H7 (cell line): ENCODE measurements at regions not wholly inside any gene's neighbourhood (a gene's known extent, or its start where the extent isn't known, plus 50 kb on each side); places are given as distances from the start of the nearest gene placed in this dataset.

ENCODE experiments used
- DNase-seq: peaks from one replicate; pipeline ENCODE4 v3.0.0; 2012
- H3K27me3 ChIP-seq: 2 replicates; pipeline ENCODE4 v1.6.0; 2011; ENCODE audit warnings: mild to moderate bottlenecking, low read length; ENCODE audit not compliant: control insufficient read depth, insufficient read depth
- H3K36me3 ChIP-seq: replicated peaks from 2 replicates; pipeline ENCODE4 v1.5.1; 2011; ENCODE audit warnings: low read length; ENCODE audit not compliant: control insufficient read depth, insufficient read depth
- H3K4me3 ChIP-seq: 2 replicates; pipeline ENCODE4 v1.5.1; 2011; ENCODE audit warnings: low read depth, mild to moderate bottlenecking, control low read depth, low read length, moderate library complexity; ENCODE audit not compliant: insufficient read depth

- no peaks in the 10 kb centered on the region for H3K36me3 ChIP-seq
- DNase-seq: no peak
- no peaks in the 10 kb centered on the region for H3K27me3 ChIP-seq
- no peak overlapping the region for H3K4me3 ChIP-seq
Measured at GRCh38 chr18:70507970-70508369, 219.1 kb downstream of the SOCS6 start.

- Histone ChIP-seq H3K36me3 (no peaks in the 10 kb centered on the region), H3K27me3 (no peaks in the 10 kb centered on the region), H3K4me3 (no peak overlapping the region)
- DNase-seq: no peak
Measured at GRCh38 chr18:70506511-70506910, 217.7 kb downstream of the SOCS6 start.

GRCh38 chr18:70503060-70503459, 214.2 kb downstream of the SOCS6 start:
- H3K27me3 ChIP-seq: no peaks in the 10 kb centered on the region
- no peak for DNase-seq
- no peak overlapping the region for H3K4me3 ChIP-seq
- H3K36me3 ChIP-seq: no peaks in the 10 kb centered on the region

GRCh38 chr18:70501358-70501757, 212.5 kb downstream of the SOCS6 start:
- no peaks in the 10 kb centered on the region for H3K27me3 ChIP-seq
- no peak overlapping the region for H3K4me3 ChIP-seq
- no peak for DNase-seq
- no peaks in the 10 kb centered on the region for H3K36me3 ChIP-seq

DNA sequence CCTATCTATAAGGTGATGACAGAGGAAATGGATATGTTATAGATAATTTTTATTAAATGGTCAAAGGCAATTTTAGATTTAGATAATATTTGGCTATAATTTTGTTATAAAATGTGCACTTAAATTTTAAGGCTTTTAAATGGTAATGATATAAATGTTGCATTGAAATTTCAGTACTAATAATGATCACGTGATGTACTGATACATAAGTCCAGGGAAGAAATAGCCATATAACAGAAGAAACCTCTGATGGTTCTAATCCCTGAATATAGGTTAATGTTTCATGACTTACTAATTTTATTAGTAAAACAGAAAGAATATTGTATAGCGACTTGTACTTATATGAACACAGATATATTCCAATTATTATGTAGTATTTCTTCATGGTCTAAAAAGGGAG, 211.9 kb downstream of the SOCS6 start:
- Histone ChIP-seq H3K36me3 (no peaks in the 10 kb centered on the region), H3K27me3 (no peaks in the 10 kb centered on the region), H3K4me3 (no peak overlapping the region)
- DNase-seq: no peak

- no peak overlapping the region for H3K4me3 ChIP-seq
- H3K27me3 ChIP-seq: no peaks in the 10 kb centered on the region
- DNase-seq: peak; percentile 47
- no peaks in the 10 kb centered on the region for H3K36me3 ChIP-seq
Measured at GRCh38 chr18:70499218-70499691, 210.4 kb downstream of the SOCS6 start.

DNA sequence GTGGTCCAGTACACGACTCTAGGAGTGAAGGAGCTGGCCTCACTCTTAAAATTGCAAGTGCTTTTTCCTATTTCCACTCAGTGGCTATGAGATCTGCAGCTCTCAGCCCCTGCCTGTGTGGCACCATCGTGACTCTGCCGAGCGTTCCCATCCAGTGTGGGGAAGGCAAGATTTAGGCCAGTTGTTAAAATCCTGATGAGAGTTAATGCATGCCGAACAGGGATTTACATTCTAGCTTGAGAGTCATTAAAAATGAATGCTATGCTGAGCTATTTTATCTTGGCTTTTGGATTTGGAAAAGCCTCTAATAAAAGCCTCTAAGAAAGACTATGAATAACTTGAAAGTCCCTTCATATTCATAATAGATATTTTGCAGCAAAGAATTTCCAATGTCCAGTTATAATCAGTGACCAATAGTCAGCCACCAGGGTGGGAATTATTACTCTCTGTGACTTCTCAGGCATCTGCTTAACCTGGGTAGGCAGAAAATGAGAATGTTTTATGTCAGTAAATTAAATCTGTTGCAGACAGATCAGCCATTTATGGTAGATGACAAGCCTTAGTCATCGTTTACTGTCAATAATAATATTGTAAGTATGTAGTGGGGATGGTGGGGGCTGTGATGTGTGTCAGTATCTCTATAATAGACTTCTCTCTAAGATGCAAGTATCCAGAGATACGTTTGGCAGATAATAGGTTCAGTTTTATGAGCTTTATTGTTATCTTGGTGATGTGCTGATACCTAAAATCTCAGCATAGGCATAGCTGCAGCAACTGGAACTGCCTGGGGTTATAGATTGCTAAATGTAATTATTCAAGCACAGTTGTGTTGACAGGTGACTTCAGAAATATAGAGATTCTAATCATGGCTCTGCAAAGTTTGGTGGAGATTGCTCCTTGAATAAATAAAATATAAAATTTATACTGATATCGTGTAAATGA, 207.8 kb downstream of the SOCS6 start:
- Histone ChIP-seq H3K27me3 (no peaks in the 10 kb centered on the region), H3K36me3 (no peaks in the 10 kb centered on the region), H3K4me3 (no peak overlapping the region)
- no peak for DNase-seq

DNA sequence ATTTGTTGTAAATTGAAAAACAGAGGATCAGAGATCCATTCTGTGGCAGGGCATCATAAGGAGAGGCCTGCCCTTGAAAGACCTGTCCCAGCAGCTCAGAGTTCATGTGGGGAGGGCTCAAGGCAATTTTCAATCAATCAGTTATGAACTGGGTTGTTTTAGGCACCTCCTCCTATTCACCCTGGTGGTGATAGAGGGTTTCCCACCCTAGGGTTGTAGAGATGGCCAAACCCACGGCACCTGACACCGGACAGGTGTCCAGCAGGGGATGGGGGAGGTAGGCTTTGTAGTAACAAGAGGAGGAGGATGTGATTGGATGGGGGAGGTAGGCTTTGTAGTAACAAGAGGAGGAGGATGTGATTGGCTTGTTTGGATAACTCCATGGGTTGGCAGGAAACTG, 205.7 kb downstream of the SOCS6 start:
- no peak overlapping the region for H3K4me3 ChIP-seq
- DNase-seq: no peak
- no peaks in the 10 kb centered on the region for H3K27me3 ChIP-seq
- no peaks in the 10 kb centered on the region for H3K36me3 ChIP-seq

- no peaks in the 10 kb centered on the region for H3K27me3 ChIP-seq
- no peak for DNase-seq
- H3K36me3 ChIP-seq: no peaks in the 10 kb centered on the region
- no peak overlapping the region for H3K4me3 ChIP-seq
Measured at GRCh38 chr18:70493461-70493860, 204.6 kb downstream of the SOCS6 start.

DNA sequence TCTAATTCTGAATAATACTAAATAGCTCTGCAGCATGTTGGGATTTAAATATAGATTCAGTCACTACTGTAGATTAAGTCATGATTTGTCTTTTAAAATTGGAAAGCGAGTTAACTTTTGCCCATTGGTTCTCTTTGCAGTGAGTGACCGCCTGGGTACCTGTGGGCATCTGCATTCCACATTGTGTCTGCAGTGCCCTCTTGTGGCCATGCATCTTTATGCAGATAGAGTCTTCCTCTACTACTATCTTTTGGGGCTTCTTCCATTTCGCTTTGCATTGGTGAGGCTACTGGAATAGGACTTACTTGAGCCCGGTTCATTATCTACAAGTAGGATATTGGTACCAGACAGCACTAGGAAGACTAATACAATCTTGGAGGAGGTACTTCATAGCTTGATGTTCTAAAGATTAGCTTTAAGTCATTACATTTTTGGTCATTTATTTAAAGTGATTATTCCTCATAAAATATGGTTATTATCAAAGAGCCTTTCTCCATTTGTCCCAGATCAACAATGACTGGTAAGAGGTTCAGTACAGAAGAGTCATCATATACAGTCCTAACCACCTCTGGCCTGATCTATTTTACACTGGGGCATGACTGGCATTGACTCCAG, 203.0 kb downstream of the SOCS6 start:
- no peaks in the 10 kb centered on the region for H3K36me3 ChIP-seq
- DNase-seq: peak; percentile 71

DNA sequence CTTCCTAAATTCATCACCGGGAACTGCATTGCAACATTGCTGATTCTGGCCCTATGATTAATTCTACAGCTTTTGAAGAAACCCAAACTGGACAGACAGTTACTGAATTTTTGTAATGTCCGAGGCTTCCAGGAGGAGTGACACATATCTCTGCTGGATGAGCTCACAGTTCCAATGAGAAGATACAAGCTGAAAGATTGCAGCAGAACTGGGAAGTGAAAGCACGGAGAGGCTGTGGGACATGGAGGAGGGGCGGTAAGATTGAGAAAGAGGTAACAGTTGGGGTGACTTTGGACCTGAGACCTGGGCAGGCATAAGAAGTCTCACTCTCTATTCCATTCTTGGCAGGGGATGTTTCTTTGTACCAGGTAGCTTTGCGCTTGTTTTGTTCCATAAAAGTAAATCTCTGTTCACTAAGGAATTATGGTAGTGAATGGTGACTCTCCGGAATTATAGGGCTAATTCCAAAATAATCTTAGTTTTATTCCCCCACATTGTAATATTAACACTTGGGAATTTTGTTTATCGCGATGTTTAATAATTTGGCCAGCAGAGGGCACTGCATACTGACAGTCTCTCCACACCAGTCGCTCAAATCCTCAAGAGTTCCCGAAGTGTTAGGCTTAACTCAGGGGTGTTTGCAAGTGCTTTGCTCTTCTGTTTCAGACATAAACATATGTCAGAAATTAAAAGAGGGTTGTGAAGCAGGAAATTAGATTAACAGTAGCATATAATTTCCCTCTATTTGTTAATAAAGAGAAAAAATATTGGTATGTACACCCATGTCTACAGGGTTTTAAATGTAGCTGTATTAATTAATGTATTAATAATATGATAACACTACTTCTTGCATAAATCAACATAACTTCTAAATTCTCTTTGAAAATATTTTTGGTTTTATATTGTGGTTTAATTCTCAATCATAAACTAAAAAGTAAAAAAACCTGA, 201.4 kb downstream of the SOCS6 start:
- H3K4me3 ChIP-seq: no peak overlapping the region
- no peaks in the 10 kb centered on the region for H3K27me3 ChIP-seq
- H3K36me3 ChIP-seq: no peaks in the 10 kb centered on the region
- peak; percentile 41 for DNase-seq

More for the DNA sequence above, 203.0 kb downstream of the SOCS6 start:
- no peaks in the 10 kb centered on the region for H3K27me3 ChIP-seq
- H3K4me3 ChIP-seq: no peak overlapping the region

GRCh38 chr18:70489571-70489970, 200.7 kb downstream of the SOCS6 start:
- no peaks in the 10 kb centered on the region for H3K27me3 ChIP-seq

GRCh38 chr18:70469916-70470315, 181.1 kb downstream of the SOCS6 start:
- no peak for DNase-seq
- Histone ChIP-seq H3K36me3 (no peaks in the 10 kb centered on the region), H3K27me3 (no peaks in the 10 kb centered on the region), H3K4me3 (no peak overlapping the region)

More at GRCh38 chr18:70489571-70489970, 200.7 kb downstream of the SOCS6 start:
- no peaks in the 10 kb centered on the region for H3K36me3 ChIP-seq
- H3K4me3 ChIP-seq: no peak overlapping the region
- no peak for DNase-seq

- Histone ChIP-seq H3K27me3 (no peaks in the 10 kb centered on the region), H3K4me3 (no peak overlapping the region), H3K36me3 (no peaks in the 10 kb centered on the region)
- no peak for DNase-seq
Measured at GRCh38 chr18:70468861-70469547, 180.2 kb downstream of the SOCS6 start.
